Left renal pelvis (tissue), 4 donors: ENCODE measurements at regions not wholly inside any gene's neighbourhood (a gene's known extent, or its start where the extent isn't known, plus 50 kb on each side); places are given as distances from the start of the nearest gene placed in this dataset.

Source experiments
- DNase-seq, 4 donors: peaks; one replicate each; pipeline ENCODE4 v3.0.0-alpha.2; 2013; ENCODE audit warnings: low read depth in 4 of 4, low spot score in 3 of 4

DNA sequence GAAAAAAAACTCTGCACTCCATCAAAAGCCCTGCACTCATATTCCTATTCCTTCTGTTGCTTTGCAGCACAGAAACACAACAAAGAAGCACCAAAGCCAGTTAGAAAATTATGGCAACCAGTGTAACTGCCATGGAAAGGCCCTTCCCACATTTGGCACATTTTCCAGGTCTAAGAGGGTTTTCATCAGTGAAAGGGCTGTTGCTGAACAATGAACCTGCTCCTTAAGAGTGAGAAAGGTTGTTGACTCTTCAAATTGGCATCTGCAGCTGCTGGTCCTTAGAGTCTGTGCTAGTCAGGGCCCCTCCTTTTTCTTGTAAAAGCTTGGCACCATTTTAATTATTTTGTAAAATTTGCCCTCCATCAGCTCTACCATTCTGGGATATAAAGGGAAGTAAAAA lies 378.7 kb upstream of the KITLG start:
- no peak for DNase-seq

DNA sequence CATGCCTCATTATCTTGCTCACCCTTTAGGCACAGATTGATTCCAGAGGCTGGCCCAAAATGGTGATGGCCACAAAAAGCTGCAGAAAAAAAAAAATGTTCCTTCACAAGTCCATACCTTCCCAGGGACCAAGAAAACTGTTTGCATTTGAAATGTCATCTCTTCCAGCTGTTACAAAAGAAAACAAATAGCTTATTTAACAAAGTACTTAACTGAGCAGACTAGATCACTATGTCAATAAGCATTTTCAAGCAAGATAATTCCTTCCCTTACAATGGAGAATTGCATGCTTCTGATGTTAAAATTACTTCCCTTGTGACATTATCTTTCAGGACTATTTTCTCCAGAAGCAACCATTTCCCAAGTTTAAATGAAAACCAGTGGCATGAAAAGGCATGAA lies 377.9 kb upstream of the KITLG start:
- DNase-seq = no peak

GRCh38 chr12:88957358-88957757 lies 377.1 kb upstream of the KITLG start:
- no peak for DNase-seq

- no peak for DNase-seq
Measured at GRCh38 chr12:88955531-88955930, 375.3 kb upstream of the KITLG start.

DNA sequence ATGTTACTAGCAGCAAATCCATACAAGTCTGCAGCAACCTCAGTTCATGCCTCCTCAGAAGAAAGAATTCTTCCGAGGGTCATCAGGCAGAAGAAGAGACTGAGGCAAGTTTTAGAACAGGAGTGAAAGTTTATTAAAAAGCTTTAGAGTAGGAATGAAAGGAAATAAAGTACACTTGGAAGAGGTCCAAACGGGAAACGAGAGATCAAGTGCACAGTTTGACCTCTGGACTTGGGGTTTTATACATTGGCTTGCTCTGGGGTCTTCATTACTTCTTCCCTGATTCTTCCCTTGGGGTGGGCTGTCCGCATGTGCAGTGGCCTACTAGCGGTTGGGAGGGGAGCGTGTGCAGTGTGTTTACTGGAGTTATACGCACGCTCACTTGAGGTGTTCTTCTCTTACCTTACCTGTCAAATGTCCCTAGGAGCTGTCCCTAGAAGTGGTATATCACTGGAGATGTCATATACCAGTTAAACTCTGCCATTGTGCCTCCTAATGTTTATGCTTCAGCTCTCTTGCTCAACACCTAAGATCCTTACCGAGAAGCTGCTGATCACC lies 372.8 kb upstream of the KITLG start:
- no peak for DNase-seq

DNA sequence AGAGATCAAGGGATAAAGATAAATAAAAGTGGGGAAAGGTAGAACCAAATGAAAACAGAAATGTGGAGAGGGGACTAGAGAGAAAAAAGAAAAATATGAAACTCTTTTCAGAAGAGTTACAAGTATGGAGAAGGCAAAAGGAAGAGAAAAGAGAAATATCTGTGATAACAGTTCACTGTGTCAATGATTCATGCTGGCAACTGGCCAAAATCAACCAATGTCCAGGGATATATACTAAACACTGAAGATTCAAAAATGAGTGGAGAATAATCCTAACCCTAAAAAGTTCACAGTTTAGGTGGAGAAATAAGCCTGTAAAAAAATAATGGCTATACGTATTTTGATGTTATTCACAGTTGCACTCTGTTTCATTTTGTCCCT lies 372.3 kb upstream of the KITLG start:
- DNase-seq = no peak

DNA sequence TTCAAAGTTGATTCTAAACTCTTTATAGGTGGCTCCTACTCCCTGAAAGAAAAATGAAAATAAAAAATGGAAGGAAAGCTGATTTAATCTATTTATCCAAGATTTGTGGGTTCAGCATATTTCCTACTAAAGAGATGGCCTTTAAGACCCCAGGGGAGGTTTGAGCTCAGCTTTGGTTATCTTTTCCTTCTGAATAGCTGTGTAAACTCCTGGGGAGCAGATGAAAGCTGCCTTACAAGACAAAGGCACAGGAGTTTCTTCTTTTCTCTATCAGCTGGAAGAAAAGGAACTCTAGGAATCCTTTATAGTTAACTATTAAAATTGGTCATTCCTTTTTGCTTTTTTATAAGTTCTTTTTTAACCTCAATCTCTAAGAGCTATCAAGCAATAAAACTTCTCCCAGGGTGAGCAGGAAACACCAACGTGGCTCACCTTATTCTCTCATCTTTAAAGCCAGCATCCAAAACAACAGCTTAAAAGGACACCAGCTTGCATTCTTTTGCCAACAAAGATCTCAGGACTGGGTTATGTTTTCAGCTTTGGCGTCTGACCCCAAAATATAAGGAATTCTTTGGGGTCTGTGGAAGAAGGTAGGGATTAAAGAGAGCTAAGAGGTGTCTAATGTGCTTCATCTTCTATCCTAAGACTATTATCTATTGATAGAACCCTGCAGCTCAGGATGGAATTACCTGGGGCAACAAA lies 371.7 kb upstream of the KITLG start:
- DNase-seq = no peak

GRCh38 chr12:88951177-88951576 lies 370.9 kb upstream of the KITLG start:
- no peak for DNase-seq

DNA sequence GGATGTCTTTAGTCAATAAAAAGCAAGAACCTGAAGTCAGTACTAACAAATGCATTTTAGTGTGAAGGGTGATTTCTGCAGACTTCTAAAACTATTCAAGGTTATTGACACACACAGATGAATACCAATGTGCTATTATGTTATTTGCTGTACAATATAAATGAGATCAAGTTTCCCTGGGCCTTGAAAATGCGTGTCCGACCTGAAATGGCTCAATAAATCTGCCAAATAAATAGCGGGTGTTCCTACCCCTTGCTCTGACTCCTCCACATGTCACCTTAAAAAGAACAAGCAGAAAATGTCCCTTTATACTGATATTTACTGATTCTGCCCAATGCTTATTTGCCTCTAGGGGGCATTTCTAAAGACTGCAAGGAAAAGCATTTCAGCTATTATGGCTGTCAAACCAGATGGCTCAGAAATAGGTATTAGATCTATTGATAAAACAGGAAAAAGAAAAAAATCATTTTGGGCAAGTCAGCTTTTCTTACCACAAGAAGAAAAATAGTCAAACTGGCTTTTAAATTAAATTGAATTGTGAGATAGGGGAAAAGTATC lies 367.3 kb upstream of the KITLG start:
- no peak for DNase-seq

DNA sequence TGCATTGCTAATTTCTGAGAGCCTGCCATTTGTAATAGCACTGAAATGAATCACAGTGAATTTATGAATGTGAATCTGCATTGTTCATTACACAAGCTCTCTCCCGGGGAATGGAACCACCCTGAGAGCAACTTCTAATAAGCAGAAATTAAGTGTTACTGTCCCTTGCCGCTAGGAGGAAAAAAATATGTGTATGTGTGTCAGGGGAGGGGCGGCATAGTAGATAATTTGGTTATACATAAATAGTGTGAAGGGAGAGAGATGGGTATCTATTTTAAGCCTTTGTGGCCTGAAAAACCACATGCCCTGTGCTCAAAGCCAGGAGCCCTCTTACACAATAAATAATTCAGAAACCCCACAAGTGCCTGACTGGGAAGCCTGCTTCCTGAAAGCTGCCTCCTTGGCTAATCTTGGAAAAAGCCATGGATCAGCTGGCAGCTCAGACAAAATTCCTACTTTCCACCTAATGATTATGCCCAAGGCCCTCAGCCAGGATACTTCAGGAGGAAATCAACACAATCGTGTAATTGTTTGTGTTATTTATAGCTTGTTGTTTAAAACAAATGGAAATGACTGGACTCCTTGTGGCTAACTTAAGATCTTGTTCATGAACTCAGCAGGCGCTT lies 366.2 kb upstream of the KITLG start:
- DNase-seq = no peak

DNA sequence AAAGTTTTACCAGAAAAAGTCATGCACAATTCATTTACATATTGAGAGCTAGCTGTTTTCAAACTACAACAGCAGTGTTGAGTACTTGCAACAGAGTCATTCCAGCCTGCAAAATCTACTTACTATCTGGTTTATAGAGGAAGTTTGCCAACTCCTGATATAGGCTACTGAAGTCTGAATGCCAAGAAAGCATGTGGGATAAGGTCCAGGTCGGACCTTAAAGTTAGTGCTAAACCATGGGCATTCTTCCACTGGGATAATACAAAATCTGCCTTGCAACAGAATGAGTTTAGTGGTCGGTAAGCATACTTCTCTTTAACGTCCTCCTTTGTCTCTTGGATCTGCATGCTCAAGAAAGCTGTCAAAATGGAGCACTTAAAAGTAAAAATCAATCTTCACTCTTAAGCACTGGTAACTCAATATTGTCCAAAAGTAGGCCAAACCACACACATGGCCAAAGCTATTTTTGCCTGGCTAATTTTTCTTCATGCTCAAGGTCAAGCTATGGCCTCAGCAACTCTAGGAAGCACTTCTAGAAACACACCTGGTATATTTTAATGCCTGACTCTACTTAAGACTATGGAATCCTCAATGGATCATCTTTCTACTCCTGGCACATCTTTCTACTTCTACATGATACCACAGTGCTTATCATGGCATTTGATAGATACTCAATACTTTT lies 364.9 kb upstream of the KITLG start:
- no peak for DNase-seq

DNA sequence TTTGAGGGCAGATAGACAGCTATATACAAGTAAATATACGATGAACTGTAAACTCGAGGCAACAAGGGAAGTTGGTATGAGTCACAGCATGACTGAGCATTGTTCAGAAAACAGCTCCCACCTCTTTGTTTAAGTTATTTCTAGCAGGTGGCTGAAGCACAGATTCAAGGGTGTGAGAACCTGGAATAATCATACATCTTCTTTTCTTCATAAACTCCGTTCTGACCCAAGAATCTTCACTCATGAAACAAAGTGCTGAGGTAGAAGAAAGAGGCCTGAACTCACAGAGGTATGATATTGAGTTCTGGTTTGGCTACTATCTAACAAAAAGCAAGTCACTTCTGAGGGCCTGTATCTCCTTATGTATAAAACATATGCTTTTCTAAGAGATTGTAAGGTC lies 364.1 kb upstream of the KITLG start:
- no peak for DNase-seq

DNA sequence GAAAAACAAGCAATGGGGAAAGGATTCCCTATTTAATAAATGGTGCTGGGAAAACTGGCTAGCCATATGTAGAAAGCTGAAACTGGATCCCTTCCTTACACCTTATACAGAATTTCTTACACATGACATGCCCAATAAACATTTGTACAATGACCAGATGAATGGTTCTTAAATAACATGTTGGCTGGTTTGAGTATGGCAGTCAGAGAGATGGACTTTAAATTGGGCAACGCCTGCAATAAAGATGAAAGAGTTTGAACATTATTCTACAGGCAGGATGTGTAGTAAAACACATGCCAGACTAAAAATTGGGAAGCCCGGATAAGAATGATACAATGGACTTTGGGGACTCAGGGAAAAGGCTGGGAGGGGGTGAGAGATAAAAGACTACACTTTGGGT lies 360.6 kb upstream of the KITLG start:
- no peak for DNase-seq

DNA sequence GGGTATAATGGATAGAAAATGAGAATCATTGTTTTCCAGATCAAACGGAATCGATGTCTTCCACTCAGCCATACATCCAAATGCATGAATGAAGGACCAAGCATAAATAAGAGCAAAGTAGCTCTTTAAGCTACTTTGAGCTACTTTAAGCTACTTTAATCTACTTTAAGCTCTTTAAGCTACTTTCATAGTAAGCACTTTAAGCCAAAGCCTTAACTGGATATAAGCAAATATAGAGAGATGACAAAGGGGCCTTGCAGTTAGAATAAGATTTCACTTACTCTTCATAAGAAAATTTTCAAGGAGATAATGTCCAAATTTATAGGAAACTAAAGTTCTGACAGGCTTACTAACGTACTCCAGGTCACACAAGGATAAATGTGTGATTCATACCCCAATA lies 355.6 kb upstream of the KITLG start:
- no peak for DNase-seq

GRCh38 chr12:88934163-88934747 lies 354.0 kb upstream of the KITLG start:
- no peak for DNase-seq

- no peak for DNase-seq
Measured at GRCh38 chr12:88932457-88932856, 352.2 kb upstream of the KITLG start.

GRCh38 chr12:88931598-88931997 lies 351.3 kb upstream of the KITLG start:
- DNase-seq = peak in 3 of 4 donors; percentile 24 to 42 (median 40)

DNA sequence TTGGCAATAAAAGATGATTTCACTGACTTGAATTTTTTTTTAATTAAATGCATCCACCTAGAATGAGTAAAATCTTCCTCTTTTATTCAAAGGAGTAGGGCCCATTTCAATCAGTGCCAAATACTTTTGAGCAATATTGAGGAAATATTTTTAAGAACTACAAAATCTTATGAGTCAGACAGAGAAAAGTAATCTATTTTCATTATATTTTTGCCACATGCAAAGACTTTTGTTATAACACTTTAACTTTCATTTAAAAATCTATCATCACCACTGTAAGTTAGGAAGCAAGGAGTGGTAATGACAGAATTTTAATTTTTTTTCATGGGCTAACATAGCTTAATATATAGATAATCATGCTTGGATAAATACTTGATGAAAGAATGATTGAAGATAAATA lies 345.2 kb upstream of the KITLG start:
- DNase-seq = no peak

GRCh38 chr12:88924162-88924561 lies 343.9 kb upstream of the KITLG start:
- DNase-seq = no peak

- no peak for DNase-seq
Measured at GRCh38 chr12:88923631-88924030, 343.4 kb upstream of the KITLG start.

DNA sequence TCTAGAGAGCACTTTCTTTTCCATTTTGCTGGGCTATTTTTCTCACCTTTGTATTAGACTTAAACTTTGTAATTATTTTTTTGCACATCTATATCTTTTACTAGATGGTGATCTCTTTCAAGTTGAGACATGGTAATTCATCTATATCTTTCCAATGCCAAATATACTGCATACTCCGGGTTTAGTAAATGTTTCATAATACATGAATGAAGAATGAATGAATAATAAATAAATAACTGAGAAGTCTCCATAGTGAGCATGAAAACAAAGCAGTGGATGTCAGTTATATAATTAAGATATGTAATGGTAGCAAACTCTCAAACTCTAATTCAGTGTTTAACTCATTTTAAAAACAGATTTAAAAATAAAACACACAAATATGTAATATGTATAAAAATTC lies 342.5 kb upstream of the KITLG start:
- no peak for DNase-seq
